ENCODE measurements at regions not wholly inside any gene's neighbourhood (a gene's known extent, or its start where the extent isn't known, plus 50 kb on each side); places are given as distances from the start of the nearest gene placed in this dataset.

- DNase-seq = no peak
- no peak overlapping the region for H3K4me3 ChIP-seq (ENCODE audit: low read depth, low read length)
- TF ChIP-seq CTCF (IDR thresholded peaks at IDR 0.05; ENCODE audit: low read depth, low read length) = no peak
- H3K9me3 ChIP-seq (ENCODE audit: severe bottlenecking) = no peaks in the 10 kb centered on the region
- no peaks in the 10 kb centered on the region for H3K36me3 ChIP-seq
- no peak overlapping the region for H3K27ac ChIP-seq
- H3K27me3 ChIP-seq (ENCODE audit: insufficient read depth, low read depth, severe bottlenecking) = no peaks in the 10 kb centered on the region
These were observed 68.6 kb upstream of the QRFPR start for GRCh38 chr4:121449416-121449815.

GRCh38 chr4:121448231-121448630 lies 67.4 kb upstream of the QRFPR start:
- Histone ChIP-seq H3K36me3 (no peaks in the 10 kb centered on the region), H3K9me3 (ENCODE audit: severe bottlenecking) (no peaks in the 10 kb centered on the region), H3K27ac (no peak overlapping the region), H3K4me3 (ENCODE audit: low read depth, low read length) (no peak overlapping the region), H3K27me3 (ENCODE audit: insufficient read depth, low read depth, severe bottlenecking) (no peaks in the 10 kb centered on the region)
- DNase-seq = no peak
- TF ChIP-seq CTCF (IDR thresholded peaks at IDR 0.05; ENCODE audit: low read depth, low read length) = no peak

- Histone ChIP-seq H3K27ac (no peak overlapping the region), H3K36me3 (no peaks in the 10 kb centered on the region), H3K4me3 (ENCODE audit: low read depth, low read length) (no peak overlapping the region), H3K9me3 (ENCODE audit: severe bottlenecking) (peaks cover 11% of the 10 kb centered on the region), H3K27me3 (ENCODE audit: insufficient read depth, low read depth, severe bottlenecking) (no peaks in the 10 kb centered on the region)
- no peak for DNase-seq
- TF ChIP-seq CTCF (IDR thresholded peaks at IDR 0.05; ENCODE audit: low read depth, low read length) = no peak
These were observed 58.9 kb upstream of the QRFPR start for GRCh38 chr4:121439669-121440068.
